GM20431 (cell line): ENCODE measurements at regions not wholly inside any gene's neighbourhood (a gene's known extent, or its start where the extent isn't known, plus 50 kb on each side); places are given as distances from the start of the nearest gene placed in this dataset.

Source experiments
- in situ Hi-C: fragments of 300-500 bp; cut with MseI, MboI; formaldehyde crosslinking; loops from one replicate; pipeline ENCODE4 v1.15.0; 2020; ENCODE audit warnings: low sequenced_read_pairs; ENCODE audit not compliant: unreplicated experiment

GRCh38 chr1:89770391-89770790 is 50.4 kb upstream of the LRRC8D start:
- in situ Hi-C loops = loop anchor here (25.0 kb wide), 1 partner anchor 283 kb away; no protein-coding TSS in a partner anchor
